IMR-90 (cell line): ENCODE measurements at regions not wholly inside any gene's neighbourhood (a gene's known extent, or its start where the extent isn't known, plus 50 kb on each side); places are given as distances from the start of the nearest gene placed in this dataset.

ENCODE experiments used
- CEBPB ChIP-seq: IDR thresholded peaks from 2 replicates; pipeline ENCODE4 v1.6.1; 2012; ENCODE audit warnings: low read depth, low read length, improper control_type of control experiment
- CHD1 ChIP-seq: IDR thresholded peaks from 2 replicates; pipeline ENCODE4 v1.6.1; 2012; ENCODE audit warnings: low read depth, low read length, improper control_type of control experiment
- CTCF ChIP-seq: conservative IDR thresholded peaks from 2 replicates; pipeline ENCODE4 v1.5.1; 2012; ENCODE audit warnings: mild to moderate bottlenecking, low read depth, low read length, improper control_type of control experiment
- MAZ ChIP-seq: IDR thresholded peaks from 2 replicates; pipeline ENCODE4 v1.6.1; 2012; ENCODE audit warnings: low read depth, mild to moderate bottlenecking, low read length, improper control_type of control experiment, moderate library complexity, borderline replicate concordance
- MXI1 ChIP-seq: IDR thresholded peaks from 2 replicates; pipeline ENCODE4 v1.6.1; 2012; ENCODE audit warnings: low read depth, mild to moderate bottlenecking, low read length, moderate library complexity, borderline replicate concordance
- POLR2A ChIP-seq: IDR thresholded peaks from 2 replicates; pipeline ENCODE4 v1.6.1; 2012; ENCODE audit warnings: mild to moderate bottlenecking, low read depth, low read length
- RCOR1 ChIP-seq: IDR thresholded peaks from 2 replicates; pipeline ENCODE4 v1.6.1; 2012; ENCODE audit warnings: mild to moderate bottlenecking, low read length, improper control_type of control experiment; ENCODE audit not compliant: insufficient replicate concordance
- SMC3 ChIP-seq: fragments of 150-350 bp; IDR thresholded peaks from 2 replicates; pipeline ENCODE4 v1.6.1; 2016; ENCODE audit warnings: low read depth, mild to moderate bottlenecking, antibody characterized with exemption, low read length, moderate library complexity
- USF2 ChIP-seq: fragments of 150-350 bp; IDR thresholded peaks from 2 replicates; pipeline ENCODE4 v1.6.1; 2017; ENCODE audit warnings: mild to moderate bottlenecking, antibody characterized with exemption, low read length, low read depth

GRCh38 chr5:158461240-158461854 lies 602.4 kb upstream of the CLINT1 start:
- TF ChIP-seq CTCF: no peak
- TF ChIP-seq POLR2A: no peak
- no peak for TF ChIP-seq MXI1
- TF ChIP-seq USF2: no peak
- no peak for TF ChIP-seq SMC3
- TF ChIP-seq RCOR1: no peak
- TF ChIP-seq CHD1: no peak
- no peak for TF ChIP-seq MAZ
- no peak for TF ChIP-seq CEBPB
